NB4 (cell line): ENCODE measurements at regions not wholly inside any gene's neighbourhood (a gene's known extent, or its start where the extent isn't known, plus 50 kb on each side); places are given as distances from the start of the nearest gene placed in this dataset.

Source experiments
- MYC ChIP-seq: IDR thresholded peaks from 2 replicates; pipeline ENCODE4 v1.6.1; 2011; ENCODE audit warnings: low read depth, low read length
- POLR2A ChIP-seq: IDR thresholded peaks from 2 replicates; pipeline ENCODE4 v1.6.1; 2011; ENCODE audit warnings: mild to moderate bottlenecking; ENCODE audit not compliant: insufficient read length; ENCODE audit errors: extremely low read depth
- TF ChIP-seq, protein P1 (sequence below): IDR thresholded peaks from one replicate; pipeline ENCODE4 v1.5.1; 2012; ENCODE audit warnings: low read depth, low read length
- TF ChIP-seq, protein P2 (sequence below): IDR thresholded peaks from 2 replicates; pipeline ENCODE4 v1.6.1; 2011; ENCODE audit warnings: low read depth, low read length

DNA sequence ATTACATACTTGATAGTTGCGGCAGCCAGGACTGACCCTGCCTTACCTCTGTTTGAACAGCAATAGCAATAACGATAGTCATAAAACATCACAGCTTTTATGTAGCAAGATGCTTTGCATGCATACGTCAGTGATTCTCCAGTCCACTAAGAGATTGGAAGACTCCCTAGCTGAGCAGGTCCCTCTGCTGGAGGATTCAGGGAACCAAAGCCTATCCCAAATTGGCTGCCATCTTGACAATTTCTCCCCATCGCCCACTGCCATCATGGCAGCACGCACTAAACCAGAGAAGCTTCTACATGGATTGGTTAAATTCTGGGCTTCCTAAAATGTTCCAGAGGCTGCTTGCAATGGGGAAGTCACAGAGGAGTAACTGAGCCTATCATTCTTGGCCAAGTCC lies 360.6 kb upstream of the XYLT1 start:
- no peak for TF ChIP-seq POLR2A
- TF ChIP-seq, protein P1, sequence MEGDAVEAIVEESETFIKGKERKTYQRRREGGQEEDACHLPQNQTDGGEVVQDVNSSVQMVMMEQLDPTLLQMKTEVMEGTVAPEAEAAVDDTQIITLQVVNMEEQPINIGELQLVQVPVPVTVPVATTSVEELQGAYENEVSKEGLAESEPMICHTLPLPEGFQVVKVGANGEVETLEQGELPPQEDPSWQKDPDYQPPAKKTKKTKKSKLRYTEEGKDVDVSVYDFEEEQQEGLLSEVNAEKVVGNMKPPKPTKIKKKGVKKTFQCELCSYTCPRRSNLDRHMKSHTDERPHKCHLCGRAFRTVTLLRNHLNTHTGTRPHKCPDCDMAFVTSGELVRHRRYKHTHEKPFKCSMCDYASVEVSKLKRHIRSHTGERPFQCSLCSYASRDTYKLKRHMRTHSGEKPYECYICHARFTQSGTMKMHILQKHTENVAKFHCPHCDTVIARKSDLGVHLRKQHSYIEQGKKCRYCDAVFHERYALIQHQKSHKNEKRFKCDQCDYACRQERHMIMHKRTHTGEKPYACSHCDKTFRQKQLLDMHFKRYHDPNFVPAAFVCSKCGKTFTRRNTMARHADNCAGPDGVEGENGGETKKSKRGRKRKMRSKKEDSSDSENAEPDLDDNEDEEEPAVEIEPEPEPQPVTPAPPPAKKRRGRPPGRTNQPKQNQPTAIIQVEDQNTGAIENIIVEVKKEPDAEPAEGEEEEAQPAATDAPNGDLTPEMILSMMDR: no peak
- TF ChIP-seq, protein P2, sequence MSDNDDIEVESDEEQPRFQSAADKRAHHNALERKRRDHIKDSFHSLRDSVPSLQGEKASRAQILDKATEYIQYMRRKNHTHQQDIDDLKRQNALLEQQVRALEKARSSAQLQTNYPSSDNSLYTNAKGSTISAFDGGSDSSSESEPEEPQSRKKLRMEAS: no peak
- TF ChIP-seq MYC: no peak
